DND-41 (cell line): ENCODE measurements at regions not wholly inside any gene's neighbourhood (a gene's known extent, or its start where the extent isn't known, plus 50 kb on each side); places are given as distances from the start of the nearest gene placed in this dataset.

ENCODE experiments used
- EZH2 ChIP-seq: IDR thresholded peaks from 3 replicates; pipeline ENCODE4 v1.6.1; 2012; ENCODE audit warnings: borderline replicate concordance, low read depth, mild to moderate bottlenecking, moderate library complexity, low read length, inconsistent platforms; ENCODE audit not compliant: severe bottlenecking
- TF ChIP-seq, protein P1 (sequence below): IDR thresholded peaks from 2 replicates; pipeline ENCODE4 v1.5.1; 2012; ENCODE audit warnings: borderline replicate concordance, low read length, moderate library complexity, mild to moderate bottlenecking; ENCODE audit not compliant: poor library complexity, severe bottlenecking; ENCODE audit errors: extremely low read depth

DNA sequence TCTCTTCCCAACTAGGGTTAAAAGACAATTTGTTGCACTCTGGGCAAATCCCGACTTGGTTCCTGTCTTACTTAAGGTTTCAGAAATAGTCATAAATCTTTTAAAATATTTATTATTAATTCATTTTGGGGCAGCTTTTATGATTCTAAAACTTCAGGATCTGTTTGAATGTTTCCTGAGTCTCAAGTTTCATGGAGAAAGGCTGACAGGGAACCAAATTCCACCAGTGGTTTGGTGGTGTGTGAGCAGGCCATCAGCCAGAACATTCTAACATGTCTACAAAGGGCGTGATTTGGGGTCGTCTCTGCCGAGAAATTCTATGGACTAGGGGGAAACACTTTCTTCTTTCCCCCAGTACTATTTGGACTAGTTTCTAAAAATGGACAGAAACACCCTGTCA is 366.4 kb downstream of the ZNF521 start:
- TF ChIP-seq, protein P1, sequence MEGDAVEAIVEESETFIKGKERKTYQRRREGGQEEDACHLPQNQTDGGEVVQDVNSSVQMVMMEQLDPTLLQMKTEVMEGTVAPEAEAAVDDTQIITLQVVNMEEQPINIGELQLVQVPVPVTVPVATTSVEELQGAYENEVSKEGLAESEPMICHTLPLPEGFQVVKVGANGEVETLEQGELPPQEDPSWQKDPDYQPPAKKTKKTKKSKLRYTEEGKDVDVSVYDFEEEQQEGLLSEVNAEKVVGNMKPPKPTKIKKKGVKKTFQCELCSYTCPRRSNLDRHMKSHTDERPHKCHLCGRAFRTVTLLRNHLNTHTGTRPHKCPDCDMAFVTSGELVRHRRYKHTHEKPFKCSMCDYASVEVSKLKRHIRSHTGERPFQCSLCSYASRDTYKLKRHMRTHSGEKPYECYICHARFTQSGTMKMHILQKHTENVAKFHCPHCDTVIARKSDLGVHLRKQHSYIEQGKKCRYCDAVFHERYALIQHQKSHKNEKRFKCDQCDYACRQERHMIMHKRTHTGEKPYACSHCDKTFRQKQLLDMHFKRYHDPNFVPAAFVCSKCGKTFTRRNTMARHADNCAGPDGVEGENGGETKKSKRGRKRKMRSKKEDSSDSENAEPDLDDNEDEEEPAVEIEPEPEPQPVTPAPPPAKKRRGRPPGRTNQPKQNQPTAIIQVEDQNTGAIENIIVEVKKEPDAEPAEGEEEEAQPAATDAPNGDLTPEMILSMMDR = no peak
- no peak for TF ChIP-seq EZH2
